OCI-LY7 (cell line): ENCODE measurements at regions not wholly inside any gene's neighbourhood (a gene's known extent, or its start where the extent isn't known, plus 50 kb on each side); places are given as distances from the start of the nearest gene placed in this dataset.

Experiments
- EZH2phosphoT487 ChIP-seq: fragments of 200-600 bp; sonication (generic); IDR thresholded peaks from 2 replicates; pipeline ENCODE4 v1.6.1; 2018; ENCODE audit warnings: low read depth, borderline replicate concordance, mild to moderate bottlenecking, mixed run types, antibody characterized with exemption, low read length, moderate library complexity, mixed read lengths
- TF ChIP-seq, protein P1 (sequence below): fragments of 200-600 bp; sonication (generic); conservative IDR thresholded peaks from 2 replicates; pipeline ENCODE4 v1.5.1; 2014; ENCODE audit warnings: mild to moderate bottlenecking, antibody characterized with exemption, low read length, moderate library complexity, mixed read lengths

- TF ChIP-seq, protein P1, sequence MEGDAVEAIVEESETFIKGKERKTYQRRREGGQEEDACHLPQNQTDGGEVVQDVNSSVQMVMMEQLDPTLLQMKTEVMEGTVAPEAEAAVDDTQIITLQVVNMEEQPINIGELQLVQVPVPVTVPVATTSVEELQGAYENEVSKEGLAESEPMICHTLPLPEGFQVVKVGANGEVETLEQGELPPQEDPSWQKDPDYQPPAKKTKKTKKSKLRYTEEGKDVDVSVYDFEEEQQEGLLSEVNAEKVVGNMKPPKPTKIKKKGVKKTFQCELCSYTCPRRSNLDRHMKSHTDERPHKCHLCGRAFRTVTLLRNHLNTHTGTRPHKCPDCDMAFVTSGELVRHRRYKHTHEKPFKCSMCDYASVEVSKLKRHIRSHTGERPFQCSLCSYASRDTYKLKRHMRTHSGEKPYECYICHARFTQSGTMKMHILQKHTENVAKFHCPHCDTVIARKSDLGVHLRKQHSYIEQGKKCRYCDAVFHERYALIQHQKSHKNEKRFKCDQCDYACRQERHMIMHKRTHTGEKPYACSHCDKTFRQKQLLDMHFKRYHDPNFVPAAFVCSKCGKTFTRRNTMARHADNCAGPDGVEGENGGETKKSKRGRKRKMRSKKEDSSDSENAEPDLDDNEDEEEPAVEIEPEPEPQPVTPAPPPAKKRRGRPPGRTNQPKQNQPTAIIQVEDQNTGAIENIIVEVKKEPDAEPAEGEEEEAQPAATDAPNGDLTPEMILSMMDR: no peak
- TF ChIP-seq EZH2phosphoT487: no peak
Measured at GRCh38 chr5:67674159-67674655, 477.6 kb upstream of the CD180 start.
